ENCODE measurements at regions not wholly inside any gene's neighbourhood (a gene's known extent, or its start where the extent isn't known, plus 50 kb on each side); places are given as distances from the start of the nearest gene placed in this dataset.

- H3K36me3 Mint-ChIP-seq (ENCODE audit: low read depth) = no peaks in the 10 kb centered on the region
- no peaks in the 10 kb centered on the region for H3K27me3 Mint-ChIP-seq (ENCODE audit: insufficient read depth)
- DNase-seq = no peak
- H3K27ac Mint-ChIP-seq = no peak overlapping the region
- no peak overlapping the region for H3K4me3 Mint-ChIP-seq
- Histone ChIP-seq H3K4me3 (ENCODE audit: low read length) (no peak overlapping the region), H3K9ac (ENCODE audit: extremely low read depth, low read length, poor library complexity, severe bottlenecking) (no peak overlapping the region), H3K27me3 (ENCODE audit: control insufficient read depth, insufficient read depth, low read length, poor library complexity, severe bottlenecking) (no peaks in the 10 kb centered on the region), H3K4me1 (ENCODE audit: control insufficient read depth, insufficient read depth, low read length) (peaks cover 4% of the 10 kb centered on the region), H3K9me3 (ENCODE audit: control insufficient read depth, low read length) (no peaks in the 10 kb centered on the region), H3K36me3 (ENCODE audit: control insufficient read depth, insufficient read depth, low read length) (no peaks in the 10 kb centered on the region), H3K27ac (ENCODE audit: low read depth, low read length) (no peak overlapping the region)
- WGBS, 2 experiments (ENCODE audit: insufficient coverage in 1 of 2, insufficient read length in 1 of 2) = 95 to 100% methylated on average over 4 to 6 of the region's 6 CpGs
- no peaks in the 10 kb centered on the region for H3K9me3 Mint-ChIP-seq
- H3K4me1 Mint-ChIP-seq = peaks cover 41% of the 10 kb centered on the region
- TF ChIP-seq CTCF (conservative IDR thresholded peaks at IDR 0.05) = no peak
These were observed 300.1 kb upstream of the PROK2 start for GRCh38 chr3:72085036-72085435.

- 72 to 75% methylated on average over 7 to 10 of the region's 10 CpGs for WGBS, 2 experiments (ENCODE audit: insufficient coverage in 1 of 2, insufficient read length in 1 of 2)
- peak overlapping the region; percentile 7 for H3K4me3 ChIP-seq (ENCODE audit: low read length)
- no peak for TF ChIP-seq CTCF (conservative IDR thresholded peaks at IDR 0.05)
- H3K27me3 ChIP-seq (ENCODE audit: control insufficient read depth, insufficient read depth, low read length, poor library complexity, severe bottlenecking) = no peaks in the 10 kb centered on the region
- Mint-ChIP-seq H3K27ac (no peak overlapping the region), H3K36me3 (ENCODE audit: low read depth) (no peaks in the 10 kb centered on the region), H3K9me3 (peaks cover 2% of the 10 kb centered on the region), H3K27me3 (ENCODE audit: insufficient read depth) (no peaks in the 10 kb centered on the region), H3K4me1 (peaks cover 46% of the 10 kb centered on the region), H3K4me3 (no peak overlapping the region)
- DNase-seq = no peak
- H3K27ac ChIP-seq (ENCODE audit: low read depth, low read length) = no peak overlapping the region
- H3K4me1 ChIP-seq (ENCODE audit: control insufficient read depth, insufficient read depth, low read length) = peaks cover 6% of the 10 kb centered on the region
- H3K9ac ChIP-seq (ENCODE audit: extremely low read depth, low read length, poor library complexity, severe bottlenecking) = no peak overlapping the region
- H3K36me3 ChIP-seq (ENCODE audit: control insufficient read depth, insufficient read depth, low read length) = no peaks in the 10 kb centered on the region
- H3K9me3 ChIP-seq (ENCODE audit: control insufficient read depth, low read length) = peaks cover 20% of the 10 kb centered on the region
These were observed 298.0 kb upstream of the PROK2 start for GRCh38 chr3:72082776-72083462.

- H3K27me3 ChIP-seq (ENCODE audit: control insufficient read depth, insufficient read depth, low read length, poor library complexity, severe bottlenecking) = no peaks in the 10 kb centered on the region
- Mint-ChIP-seq H3K4me3 (no peak overlapping the region), H3K9me3 (peaks cover 9% of the 10 kb centered on the region), H3K36me3 (ENCODE audit: low read depth) (peaks cover under 1% of the 10 kb centered on the region), H3K27ac (no peak overlapping the region), H3K4me1 (peaks cover 46% of the 10 kb centered on the region), H3K27me3 (ENCODE audit: insufficient read depth) (no peaks in the 10 kb centered on the region)
- H3K27ac ChIP-seq (ENCODE audit: low read depth, low read length) = no peak overlapping the region
- peaks cover 26% of the 10 kb centered on the region for H3K9me3 ChIP-seq (ENCODE audit: control insufficient read depth, low read length)
- 75 to 87% methylated on average over 8 of the region's 8 CpGs for WGBS, 2 experiments (ENCODE audit: insufficient coverage in 1 of 2, insufficient read length in 1 of 2)
- H3K4me1 ChIP-seq (ENCODE audit: control insufficient read depth, insufficient read depth, low read length) = peaks cover 6% of the 10 kb centered on the region
- H3K4me3 ChIP-seq (ENCODE audit: low read length) = peak overlapping the region; percentile 7
- H3K9ac ChIP-seq (ENCODE audit: extremely low read depth, low read length, poor library complexity, severe bottlenecking) = no peak overlapping the region
- H3K36me3 ChIP-seq (ENCODE audit: control insufficient read depth, insufficient read depth, low read length) = no peaks in the 10 kb centered on the region
- TF ChIP-seq CTCF (conservative IDR thresholded peaks at IDR 0.05) = no peak
- no peak for DNase-seq
These were observed 297.3 kb upstream of the PROK2 start for GRCh38 chr3:72082186-72082715.
